SK-N-SH (cell line): ENCODE measurements at regions not wholly inside any gene's neighbourhood (a gene's known extent, or its start where the extent isn't known, plus 50 kb on each side); places are given as distances from the start of the nearest gene placed in this dataset.

Experiments
- CTCF ChIA-PET: fragments of 300-600, 350-600 bp; formaldehyde crosslinking; extraction: SDS; loops from one replicate; lab custom pipeline; 2021; lab: Yijun Ruan, JAX
- POLR2A ChIA-PET: fragments of 350-600 bp; sonication (Branson Sonifier 250); formaldehyde crosslinking; extraction: SDS; loops from one replicate; lab custom pipeline; 2020; ENCODE audit warnings: antibody characterized with exemption, inconsistent platforms; lab: Yijun Ruan, JAX
- DNase-seq: peaks from one replicate; pipeline ENCODE4 v3.0.0; 2012
- H2AFZ ChIP-seq: fragments of 200-600 bp; sonication (generic); 2 replicates; pipeline ENCODE4 v1.8.1; 2016; ENCODE audit warnings: antibody characterized with exemption, mild to moderate bottlenecking, low read depth
- H3F3A ChIP-seq: fragments of 200-600 bp; sonication (generic); replicated peaks from 2 replicates; pipeline ENCODE3; 2016; ENCODE audit warnings: antibody characterized with exemption, mild to moderate bottlenecking; ENCODE audit not compliant: insufficient read depth
- H3K27ac ChIP-seq, 2 experiments: fragments of 200-500 bp in 1 of 2; fragments of 200-600 bp in 1 of 2; sonication (Bioruptor generic) in 1 of 2; sonication (generic), shearing (Covaris generic) in 1 of 2; 2 replicates each; pipeline versions ENCODE4 v1.5.1 to v1.6.1; 2014 to 2016; ENCODE audit warnings: low read depth in 2 of 2, inconsistent platforms in 1 of 2, low read length in 1 of 2, mild to moderate bottlenecking in 1 of 2, mixed read lengths in 1 of 2
- H3K27me3 ChIP-seq: fragments of 200-600 bp; sonication (generic), shearing (Covaris generic); 2 replicates; pipeline ENCODE4 v1.6.1; 2016; ENCODE audit warnings: mixed run types; ENCODE audit not compliant: insufficient read depth
- H3K36me3 ChIP-seq, 2 experiments: fragments of 200-500 bp in 1 of 2; fragments of 200-600 bp in 1 of 2; sonication (Bioruptor generic) in 1 of 2; sonication (generic) in 1 of 2; replicated peaks in 1 of 2; 2 replicates each; pipeline versions ENCODE3 to v1.5.1; 2014 to 2016; ENCODE audit warnings: low read length in 1 of 2, mild to moderate bottlenecking in 1 of 2; ENCODE audit not compliant: insufficient read depth in 2 of 2, control insufficient read depth in 1 of 2
- H3K4me1 ChIP-seq, 2 experiments: fragments of 200-500 bp in 1 of 2; fragments of 200-600 bp in 1 of 2; sonication (Bioruptor generic) in 1 of 2; sonication (generic), shearing (Covaris generic) in 1 of 2; 2 replicates each; pipeline versions ENCODE4 v1.5.1 to v1.6.1; 2014 to 2016; ENCODE audit warnings: low read depth in 1 of 2, low read length in 1 of 2, mixed run types in 1 of 2; ENCODE audit not compliant: insufficient read depth in 2 of 2, control insufficient read depth in 1 of 2
- H3K4me2 ChIP-seq: fragments of 200-600 bp; sonication (generic), shearing (Covaris generic); 2 replicates; pipeline ENCODE4 v1.6.1; 2017; ENCODE audit warnings: mixed run types
- H3K4me3 ChIP-seq, 2 experiments: fragments of 200-500 bp in 1 of 2; fragments of 200-600 bp in 1 of 2; sonication (Bioruptor generic) in 1 of 2; sonication (generic), shearing (Covaris generic) in 1 of 2; 2 replicates each; pipeline versions ENCODE4 v1.5.1 to v1.8.1; 2014 to 2016; ENCODE audit warnings: low read depth in 2 of 2, inconsistent platforms in 1 of 2, low read length in 1 of 2, mild to moderate bottlenecking in 1 of 2, mixed read lengths in 1 of 2, moderate library complexity in 1 of 2
- H3K79me2 ChIP-seq: fragments of 200-600 bp; sonication (generic); 2 replicates; pipeline ENCODE4 v1.8.1; 2017; ENCODE audit warnings: mild to moderate bottlenecking; ENCODE audit not compliant: insufficient read depth
- H3K9ac ChIP-seq: fragments of 200-600 bp; sonication (generic); 2 replicates; pipeline ENCODE4 v1.6.1; 2017; ENCODE audit warnings: mixed run types
- H3K9me2 ChIP-seq: fragments of 200-600 bp; sonication (generic); 2 replicates; pipeline ENCODE4 v1.6.1; 2017; ENCODE audit warnings: mixed run types
- H3K9me3 ChIP-seq: fragments of 200-600 bp; sonication (generic); 2 replicates; pipeline ENCODE4 v1.6.1; 2017; ENCODE audit warnings: mixed run types, mild to moderate bottlenecking, moderate library complexity
- H4K20me1 ChIP-seq: fragments of 200-600 bp; sonication (generic); 2 replicates; pipeline ENCODE4 v1.6.1; 2017; ENCODE audit warnings: mild to moderate bottlenecking, mixed run types; ENCODE audit not compliant: insufficient read depth
- ELF1 ChIP-seq: IDR thresholded peaks from 2 replicates; pipeline ENCODE4 v1.4.0; 2012
- NRF1 ChIP-seq: IDR thresholded peaks from 2 replicates; pipeline ENCODE4 v1.6.1; 2012; ENCODE audit warnings: low read depth, mild to moderate bottlenecking, low read length
- SMC3 ChIP-seq: IDR thresholded peaks from 2 replicates; pipeline ENCODE4 v1.6.1; 2012; ENCODE audit warnings: low read depth, low read length, improper control_type of control experiment
- TEAD4 ChIP-seq: IDR thresholded peaks from 2 replicates; pipeline ENCODE4 v1.4.0; 2012; ENCODE audit warnings: mild to moderate bottlenecking, borderline replicate concordance; ENCODE audit not compliant: insufficient read depth
- WGBS: methylation state at CpG from one replicate; pipeline ENCODE4 v1.1.6; 2017; ENCODE audit warnings: low lambda C conversion rate; 5-methylcytosine and 5-hydroxymethylcytosine counted together
- TF ChIP-seq, protein P1 (sequence below): IDR thresholded peaks from 2 replicates; pipeline ENCODE4; 2012
- TF ChIP-seq, protein P2 (sequence below): IDR thresholded peaks from 2 replicates; pipeline ENCODE4 v1.4.0; 2012; ENCODE audit warnings: low read depth

DNA sequence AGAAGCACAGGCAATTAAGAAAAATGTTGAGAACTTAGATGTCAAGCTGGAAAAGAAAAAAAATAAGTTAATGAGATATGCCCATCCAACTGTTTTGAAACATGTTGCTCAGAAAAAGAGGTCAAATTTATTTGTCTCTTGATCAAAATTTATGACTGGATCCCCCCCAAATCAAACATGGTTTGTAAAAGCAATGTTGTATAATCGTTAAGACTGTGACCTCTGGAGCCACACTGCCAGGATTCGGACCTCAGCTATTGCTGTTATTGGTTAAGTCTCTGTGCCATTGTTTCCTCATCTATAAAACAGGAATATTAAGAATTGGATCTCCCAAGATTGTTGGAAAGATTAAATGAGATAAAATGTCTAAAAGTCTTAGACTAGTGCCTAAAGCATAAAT lies 51.9 kb upstream of the LRRK2 start:
- H3K4me3 ChIP-seq, result no peak overlapping the region
- no peaks in the 10 kb centered on the region for H3K36me3 ChIP-seq
- H3K79me2 ChIP-seq, result no peaks in the 10 kb centered on the region
- H2AFZ ChIP-seq, result no peak overlapping the region
- H3F3A ChIP-seq, result no peaks in the 10 kb centered on the region
- H3K9me2 ChIP-seq, result no peaks in the 10 kb centered on the region
- H3K27ac ChIP-seq, result no peak overlapping the region
- no peaks in the 10 kb centered on the region for H4K20me1 ChIP-seq
- H3K9ac ChIP-seq, result no peak overlapping the region
- ChIA-PET CTCF (no interaction called here), POLR2A (no interaction called here)
- DNase-seq, result no peak
- WGBS, result 11% methylated on average over 2 of the region's 2 CpGs
- TF ChIP-seq SMC3, result no peak
- TF ChIP-seq ELF1, result no peak
- H3K9me3 ChIP-seq, result no peaks in the 10 kb centered on the region
- no peaks in the 10 kb centered on the region for H3K4me1 ChIP-seq
- H3K4me2 ChIP-seq, result no peak overlapping the region
- H3K27me3 ChIP-seq, result no peaks in the 10 kb centered on the region

DNA sequence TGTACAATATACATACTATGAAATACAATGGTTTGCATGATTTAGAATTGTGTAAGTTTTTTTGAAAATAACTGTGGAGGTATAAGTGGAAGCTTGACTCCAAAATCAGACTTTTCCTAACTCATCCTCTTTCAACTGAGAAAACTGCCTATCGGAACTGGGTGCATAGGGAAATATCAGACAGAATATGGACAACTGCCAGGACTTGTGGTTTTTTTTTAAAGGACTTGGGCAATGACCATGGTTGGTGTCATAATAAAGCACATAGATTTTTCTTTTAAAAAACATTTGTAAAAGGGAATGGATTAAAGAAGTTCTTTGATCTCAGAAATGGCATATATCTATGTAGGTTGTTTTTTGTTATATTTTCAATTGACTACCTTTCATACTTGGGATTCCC lies 53.3 kb upstream of the LRRK2 start:
- ChIA-PET CTCF (interaction anchor here (0.7 kb wide), 1 partner anchor 103 kb away, joined by 3 read pairs; no protein-coding TSS in a partner anchor), POLR2A (no interaction called here)
- H3K4me2 ChIP-seq, result no peak overlapping the region
- no peak for DNase-seq
- no peaks in the 10 kb centered on the region for H3K36me3 ChIP-seq
- H3K79me2 ChIP-seq, result no peaks in the 10 kb centered on the region
- H3F3A ChIP-seq, result no peaks in the 10 kb centered on the region
- no peaks in the 10 kb centered on the region for H3K9me3 ChIP-seq
- 57% methylated on average over 1 of the region's 1 CpG for WGBS
- TF ChIP-seq, protein P1, sequence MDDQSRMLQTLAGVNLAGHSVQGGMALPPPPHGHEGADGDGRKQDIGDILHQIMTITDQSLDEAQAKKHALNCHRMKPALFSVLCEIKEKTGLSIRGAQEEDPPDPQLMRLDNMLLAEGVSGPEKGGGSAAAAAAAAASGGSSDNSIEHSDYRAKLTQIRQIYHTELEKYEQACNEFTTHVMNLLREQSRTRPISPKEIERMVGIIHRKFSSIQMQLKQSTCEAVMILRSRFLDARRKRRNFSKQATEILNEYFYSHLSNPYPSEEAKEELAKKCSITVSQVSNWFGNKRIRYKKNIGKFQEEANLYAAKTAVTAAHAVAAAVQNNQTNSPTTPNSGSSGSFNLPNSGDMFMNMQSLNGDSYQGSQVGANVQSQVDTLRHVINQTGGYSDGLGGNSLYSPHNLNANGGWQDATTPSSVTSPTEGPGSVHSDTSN, result no peak
- H3K4me1 ChIP-seq, result no peaks in the 10 kb centered on the region
- no peak overlapping the region for H3K27ac ChIP-seq
- no peaks in the 10 kb centered on the region for H3K9me2 ChIP-seq
- H2AFZ ChIP-seq, result no peak overlapping the region
- H4K20me1 ChIP-seq, result no peaks in the 10 kb centered on the region
- H3K27me3 ChIP-seq, result no peaks in the 10 kb centered on the region
- no peak overlapping the region for H3K4me3 ChIP-seq
- H3K9ac ChIP-seq, result no peak overlapping the region

DNA sequence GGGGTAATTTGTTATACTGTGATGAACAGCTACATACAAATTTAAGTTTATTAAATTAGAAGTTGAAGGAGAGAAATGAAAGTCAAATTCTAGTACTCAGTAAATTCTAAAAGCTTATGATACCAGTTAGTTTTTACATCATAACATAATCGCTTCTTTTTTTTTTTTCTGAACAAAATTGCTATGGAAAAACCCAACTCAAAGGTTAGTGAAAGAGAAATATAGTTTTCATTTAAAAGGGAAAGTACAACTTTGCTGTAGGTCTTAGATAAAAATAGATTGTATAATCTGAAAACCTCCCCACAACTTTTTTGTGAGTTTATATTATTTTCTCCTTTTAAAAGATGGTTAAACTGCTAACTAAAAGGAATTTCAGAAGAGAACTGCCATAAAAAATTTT lies 53.7 kb upstream of the LRRK2 start:
- no peak overlapping the region for H3K4me2 ChIP-seq
- DNase-seq, result no peak
- H3K79me2 ChIP-seq, result no peaks in the 10 kb centered on the region
- WGBS, result 43% methylated on average over 1 of the region's 1 CpG
- POLR2A ChIA-PET, result no interaction called here
- H3K27ac ChIP-seq, result no peak overlapping the region
- H3K9me2 ChIP-seq, result no peaks in the 10 kb centered on the region
- H3F3A ChIP-seq, result no peaks in the 10 kb centered on the region
- H2AFZ ChIP-seq, result no peak overlapping the region
- no peaks in the 10 kb centered on the region for H3K36me3 ChIP-seq
- no peaks in the 10 kb centered on the region for H3K4me1 ChIP-seq
- no peak overlapping the region for H3K4me3 ChIP-seq
- CTCF ChIA-PET, result interaction anchor here (0.7 kb wide), 1 partner anchor 104 kb away, joined by 3 read pairs; no protein-coding TSS in a partner anchor
- H3K9ac ChIP-seq, result no peak overlapping the region
- no peaks in the 10 kb centered on the region for H3K27me3 ChIP-seq
- H3K9me3 ChIP-seq, result no peaks in the 10 kb centered on the region
- no peaks in the 10 kb centered on the region for H4K20me1 ChIP-seq
- TF ChIP-seq NRF1 (no peak), TEAD4 (no peak)
- TF ChIP-seq, protein P2, sequence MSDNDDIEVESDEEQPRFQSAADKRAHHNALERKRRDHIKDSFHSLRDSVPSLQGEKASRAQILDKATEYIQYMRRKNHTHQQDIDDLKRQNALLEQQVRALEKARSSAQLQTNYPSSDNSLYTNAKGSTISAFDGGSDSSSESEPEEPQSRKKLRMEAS, result no peak
